ENCODE measurements at regions not wholly inside any gene's neighbourhood (a gene's known extent, or its start where the extent isn't known, plus 50 kb on each side); places are given as distances from the start of the nearest gene placed in this dataset.

GRCh38 chr11:131121426-131122333 lies 205.4 kb upstream of the SNX19 start:
- H3K27me3 Mint-ChIP-seq (ENCODE audit: unreplicated experiment) = peaks cover 7% of the 10 kb centered on the region
- peaks cover 4% of the 10 kb centered on the region for H3K4me1 Mint-ChIP-seq (ENCODE audit: unreplicated experiment)
- H3K4me3 Mint-ChIP-seq (ENCODE audit: unreplicated experiment) = no peak overlapping the region
- peaks cover 16% of the 10 kb centered on the region for H3K9me3 Mint-ChIP-seq (ENCODE audit: unreplicated experiment)
- H3K27ac Mint-ChIP-seq (ENCODE audit: unreplicated experiment) = no peak overlapping the region
- DNase-seq (ENCODE audit: extremely low spot score, unreplicated experiment) = peak; percentile 53
- H3K36me3 Mint-ChIP-seq (ENCODE audit: unreplicated experiment) = no peaks in the 10 kb centered on the region
- TF ChIP-seq, protein P1, sequence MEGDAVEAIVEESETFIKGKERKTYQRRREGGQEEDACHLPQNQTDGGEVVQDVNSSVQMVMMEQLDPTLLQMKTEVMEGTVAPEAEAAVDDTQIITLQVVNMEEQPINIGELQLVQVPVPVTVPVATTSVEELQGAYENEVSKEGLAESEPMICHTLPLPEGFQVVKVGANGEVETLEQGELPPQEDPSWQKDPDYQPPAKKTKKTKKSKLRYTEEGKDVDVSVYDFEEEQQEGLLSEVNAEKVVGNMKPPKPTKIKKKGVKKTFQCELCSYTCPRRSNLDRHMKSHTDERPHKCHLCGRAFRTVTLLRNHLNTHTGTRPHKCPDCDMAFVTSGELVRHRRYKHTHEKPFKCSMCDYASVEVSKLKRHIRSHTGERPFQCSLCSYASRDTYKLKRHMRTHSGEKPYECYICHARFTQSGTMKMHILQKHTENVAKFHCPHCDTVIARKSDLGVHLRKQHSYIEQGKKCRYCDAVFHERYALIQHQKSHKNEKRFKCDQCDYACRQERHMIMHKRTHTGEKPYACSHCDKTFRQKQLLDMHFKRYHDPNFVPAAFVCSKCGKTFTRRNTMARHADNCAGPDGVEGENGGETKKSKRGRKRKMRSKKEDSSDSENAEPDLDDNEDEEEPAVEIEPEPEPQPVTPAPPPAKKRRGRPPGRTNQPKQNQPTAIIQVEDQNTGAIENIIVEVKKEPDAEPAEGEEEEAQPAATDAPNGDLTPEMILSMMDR (IDR thresholded peaks at IDR 0.05) = no peak

DNA sequence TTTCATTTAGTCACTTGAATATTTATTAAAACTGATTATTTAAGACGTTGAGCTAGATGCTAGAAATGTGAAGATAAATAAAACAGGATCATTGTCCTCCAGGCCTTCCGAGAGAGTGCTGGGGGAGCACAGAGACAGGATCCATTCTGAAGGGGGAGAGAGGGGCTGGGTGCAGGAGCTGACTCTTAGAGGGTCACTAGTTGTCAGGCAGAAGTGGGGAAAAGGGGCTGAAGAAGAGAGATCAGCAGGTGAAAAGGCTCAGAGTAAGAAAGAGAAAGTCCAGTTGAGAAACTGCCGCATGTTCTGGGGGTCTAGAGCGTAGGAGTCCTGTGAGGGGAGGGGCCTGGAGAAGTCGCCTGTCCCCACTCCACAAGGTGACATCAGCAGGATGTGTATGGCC lies 206.2 kb upstream of the SNX19 start:
- no peaks in the 10 kb centered on the region for H3K36me3 Mint-ChIP-seq (ENCODE audit: unreplicated experiment)
- H3K27ac Mint-ChIP-seq (ENCODE audit: unreplicated experiment) = no peak overlapping the region
- H3K4me3 Mint-ChIP-seq (ENCODE audit: unreplicated experiment) = no peak overlapping the region
- peaks cover 4% of the 10 kb centered on the region for H3K4me1 Mint-ChIP-seq (ENCODE audit: unreplicated experiment)
- peaks cover 7% of the 10 kb centered on the region for H3K27me3 Mint-ChIP-seq (ENCODE audit: unreplicated experiment)
- DNase-seq (ENCODE audit: extremely low spot score, unreplicated experiment) = peak; percentile 44
- TF ChIP-seq, protein P1 (IDR thresholded peaks at IDR 0.05) = no peak
- peaks cover 17% of the 10 kb centered on the region for H3K9me3 Mint-ChIP-seq (ENCODE audit: unreplicated experiment)

GRCh38 chr11:131129474-131129873 lies 213.2 kb upstream of the SNX19 start:
- Mint-ChIP-seq H3K9me3 (ENCODE audit: unreplicated experiment) (peaks cover 17% of the 10 kb centered on the region), H3K36me3 (ENCODE audit: unreplicated experiment) (no peaks in the 10 kb centered on the region), H3K27me3 (ENCODE audit: unreplicated experiment) (peaks cover 4% of the 10 kb centered on the region), H3K4me3 (ENCODE audit: unreplicated experiment) (no peak overlapping the region), H3K4me1 (ENCODE audit: unreplicated experiment) (no peaks in the 10 kb centered on the region), H3K27ac (ENCODE audit: unreplicated experiment) (no peak overlapping the region)
- TF ChIP-seq, protein P1 (IDR thresholded peaks at IDR 0.05) = no peak
- no peak for DNase-seq (ENCODE audit: extremely low spot score, unreplicated experiment)

- Mint-ChIP-seq H3K4me1 (ENCODE audit: unreplicated experiment) (peaks cover 32% of the 10 kb centered on the region), H3K27ac (ENCODE audit: unreplicated experiment) (no peak overlapping the region), H3K27me3 (ENCODE audit: unreplicated experiment) (no peaks in the 10 kb centered on the region), H3K4me3 (ENCODE audit: unreplicated experiment) (no peak overlapping the region), H3K9me3 (ENCODE audit: unreplicated experiment) (no peaks in the 10 kb centered on the region), H3K36me3 (ENCODE audit: unreplicated experiment) (no peaks in the 10 kb centered on the region)
- TF ChIP-seq, protein P1 (IDR thresholded peaks at IDR 0.05) = no peak
- no peak for DNase-seq (ENCODE audit: extremely low spot score, unreplicated experiment)
Measured at GRCh38 chr11:131135611-131136010, 219.3 kb upstream of the SNX19 start.

DNA sequence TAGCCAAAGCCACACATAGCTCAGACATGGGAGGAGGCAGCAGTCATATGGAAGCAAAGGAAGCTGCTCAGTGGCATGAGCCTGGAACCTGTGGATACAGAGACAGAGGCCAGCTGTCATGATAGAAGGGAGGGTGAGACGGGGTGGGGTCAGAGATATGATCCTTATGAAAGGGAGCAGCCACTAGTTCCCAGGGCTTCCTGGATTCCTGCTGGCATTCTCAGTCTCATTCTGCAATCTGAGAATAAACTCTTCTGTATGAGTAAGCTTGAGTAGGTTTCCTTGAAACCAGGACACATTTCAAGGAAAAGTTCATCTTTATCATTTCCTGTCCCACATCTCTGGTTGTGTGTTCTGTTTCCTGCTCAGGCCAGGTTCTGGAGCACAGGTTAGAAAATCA lies 220.2 kb upstream of the SNX19 start:
- H3K9me3 Mint-ChIP-seq (ENCODE audit: unreplicated experiment) = no peaks in the 10 kb centered on the region
- H3K4me1 Mint-ChIP-seq (ENCODE audit: unreplicated experiment) = peaks cover 32% of the 10 kb centered on the region
- no peak overlapping the region for H3K4me3 Mint-ChIP-seq (ENCODE audit: unreplicated experiment)
- TF ChIP-seq, protein P1 (IDR thresholded peaks at IDR 0.05) = no peak
- H3K36me3 Mint-ChIP-seq (ENCODE audit: unreplicated experiment) = no peaks in the 10 kb centered on the region
- H3K27me3 Mint-ChIP-seq (ENCODE audit: unreplicated experiment) = no peaks in the 10 kb centered on the region
- H3K27ac Mint-ChIP-seq (ENCODE audit: unreplicated experiment) = no peak overlapping the region
- DNase-seq (ENCODE audit: extremely low spot score, unreplicated experiment) = no peak
